WTC11 (cell line): ENCODE measurements at regions not wholly inside any gene's neighbourhood (a gene's known extent, or its start where the extent isn't known, plus 50 kb on each side); places are given as distances from the start of the nearest gene placed in this dataset.

Source experiments
- ATAC-seq: fragments of 200-7000 bp; cut with Tn5 transposase; 2 replicates; pipeline ENCODE4 v1.10.0; 2021; ENCODE audit warnings: mild to moderate bottlenecking, moderate library complexity
- CTCF ChIA-PET: fragments of 300-600 bp; sonication (Branson Sonifier 250); formaldehyde crosslinking; loops from one replicate; lab custom pipeline; 2021; ENCODE audit warnings: antibody characterized with exemption; lab: Charles Lee
- POLR2A ChIA-PET: fragments of 350-600 bp; sonication (Branson Sonifier 250); formaldehyde crosslinking; loops from one replicate; lab custom pipeline; 2021; ENCODE audit warnings: antibody characterized with exemption; lab: Charles Lee
- DNase-seq: peaks from one replicate; pipeline ENCODE4 v3.0.0; 2021; ENCODE audit warnings: low spot score
- H3K27ac Mint-ChIP-seq: 2 replicates; pipeline ENCODE4 v1.8.0; 2021; ENCODE audit warnings: mixed read lengths
- H3K27me3 Mint-ChIP-seq: 2 replicates; pipeline ENCODE4 v1.8.0; 2021; ENCODE audit warnings: low read depth, mild to moderate bottlenecking, moderate library complexity, mixed read lengths
- H3K36me3 Mint-ChIP-seq: 2 replicates; pipeline ENCODE4 v1.8.0; 2021; ENCODE audit warnings: mixed read lengths
- H3K4me1 Mint-ChIP-seq: 2 replicates; pipeline ENCODE4 v1.8.0; 2022; ENCODE audit warnings: mixed read lengths
- H3K4me3 Mint-ChIP-seq: 2 replicates; pipeline ENCODE4 v1.8.0; 2021; ENCODE audit warnings: mild to moderate bottlenecking, moderate library complexity, mixed read lengths
- H3K9me3 Mint-ChIP-seq: 2 replicates; pipeline ENCODE4 v1.8.0; 2021; ENCODE audit warnings: mixed read lengths
- ARID4B ChIP-seq: sonication (generic); formaldehyde crosslinking; IDR thresholded peaks from 2 replicates; pipeline ENCODE4 v1.8.0; 2023; ENCODE audit warnings: missing genetic modification reagents, mild to moderate bottlenecking, borderline replicate concordance
- CREM ChIP-seq: sonication (generic); formaldehyde crosslinking; IDR thresholded peaks from 2 replicates; pipeline ENCODE4 v1.8.1; 2022; ENCODE audit warnings: mild to moderate bottlenecking, missing genetic modification reagents, moderate library complexity
- ERG ChIP-seq: fragments of 250-450 bp; sonication (Bioruptor Pico); IDR thresholded peaks from 2 replicates; pipeline ENCODE4 v1.8.0; 2021; ENCODE audit warnings: mild to moderate bottlenecking
- HMGA2 ChIP-seq: fragments of 250-450 bp; sonication (Bioruptor Pico); IDR thresholded peaks from 2 replicates; pipeline ENCODE4 v1.4.0; 2021; ENCODE audit warnings: mild to moderate bottlenecking, moderate library complexity
- IRF1 ChIP-seq: sonication (generic); formaldehyde crosslinking; IDR thresholded peaks from 2 replicates; pipeline ENCODE4 v1.8.0; 2023; ENCODE audit warnings: missing genetic modification reagents
- KAT7 ChIP-seq: sonication (generic); formaldehyde crosslinking; IDR thresholded peaks from 2 replicates; pipeline ENCODE4 v1.8.1; 2023; ENCODE audit warnings: missing genetic modification reagents, mild to moderate bottlenecking, borderline replicate concordance
- PREB ChIP-seq: sonication (generic); formaldehyde crosslinking; IDR thresholded peaks from 2 replicates; pipeline ENCODE4 v1.8.1; 2022; ENCODE audit warnings: mild to moderate bottlenecking, missing genetic modification reagents, moderate library complexity, borderline replicate concordance
- RELA ChIP-seq: sonication (generic); formaldehyde crosslinking; IDR thresholded peaks from 2 replicates; pipeline ENCODE4 v1.8.1; 2022; ENCODE audit warnings: missing genetic modification reagents, mild to moderate bottlenecking, borderline replicate concordance
- SP1 ChIP-seq: sonication (generic); formaldehyde crosslinking; conservative IDR thresholded peaks from 2 replicates; pipeline ENCODE4 v1.8.1; 2022; ENCODE audit warnings: missing genetic modification reagents
- TCF7 ChIP-seq: sonication (generic); formaldehyde crosslinking; IDR thresholded peaks from 2 replicates; pipeline ENCODE4 v1.8.0; 2022; ENCODE audit warnings: mild to moderate bottlenecking, low read depth, missing genetic modification reagents, moderate library complexity
- ZNF121 ChIP-seq: sonication (generic); formaldehyde crosslinking; IDR thresholded peaks from 2 replicates; pipeline ENCODE4 v1.8.0; 2023; ENCODE audit warnings: missing genetic modification reagents
- ZNF281 ChIP-seq: sonication (generic); formaldehyde crosslinking; IDR thresholded peaks from 2 replicates; pipeline ENCODE4 v1.8.0; 2023; ENCODE audit warnings: mild to moderate bottlenecking, missing genetic modification reagents
- ZNF425 ChIP-seq: fragments of 250-450 bp; sonication (Bioruptor Pico); conservative IDR thresholded peaks from 2 replicates; pipeline ENCODE4 v1.9.0; 2021; ENCODE audit warnings: mild to moderate bottlenecking

- no peak for ATAC-seq
- no peak for TF ChIP-seq SP1
- no peak for TF ChIP-seq TCF7 (CRISPR knock-in tag)
- TF ChIP-seq HMGA2 (CRISPR knock-in tag), result no peak
- no peak for TF ChIP-seq CREM
- no peak for TF ChIP-seq PREB
- TF ChIP-seq RELA (CRISPR knock-in tag), result no peak
- TF ChIP-seq KAT7, result no peak
- TF ChIP-seq, all 79 proteins: peak for 0
- Mint-ChIP-seq H3K9me3 (peaks cover 87% of the 10 kb centered on the region), H3K27ac (no peak overlapping the region), H3K4me1 (no peaks in the 10 kb centered on the region), H3K36me3 (peaks cover 74% of the 10 kb centered on the region), H3K27me3 (peaks cover 5% of the 10 kb centered on the region), H3K4me3 (no peak overlapping the region)
- POLR2A ChIA-PET, result no interaction called here
- CTCF ChIA-PET, result no interaction called here
- DNase-seq, result no peak
Observed at GRCh38 chr10:130404476-130405055, 268.4 kb downstream of the GLRX3 start.

GRCh38 chr10:130407052-130407451 lies 270.9 kb downstream of the GLRX3 start:
- ATAC-seq (no peak), DNase-seq (no peak)
- H3K9me3 Mint-ChIP-seq, result peaks cover 87% of the 10 kb centered on the region
- CTCF ChIA-PET, result no interaction called here
- no peaks in the 10 kb centered on the region for H3K4me1 Mint-ChIP-seq
- POLR2A ChIA-PET, result no interaction called here
- no peak for TF ChIP-seq ARID4B (CRISPR knock-in tag)
- peaks cover 82% of the 10 kb centered on the region for H3K36me3 Mint-ChIP-seq
- peaks cover 17% of the 10 kb centered on the region for H3K27me3 Mint-ChIP-seq
- H3K27ac Mint-ChIP-seq, result no peak overlapping the region
- H3K4me3 Mint-ChIP-seq, result no peak overlapping the region

GRCh38 chr10:130409331-130409730 lies 273.1 kb downstream of the GLRX3 start:
- H3K27ac Mint-ChIP-seq, result no peak overlapping the region
- no peaks in the 10 kb centered on the region for H3K4me1 Mint-ChIP-seq
- H3K36me3 Mint-ChIP-seq, result peaks cover 76% of the 10 kb centered on the region
- ChIA-PET POLR2A (no interaction called here), CTCF (no interaction called here)
- no peak for ATAC-seq
- peaks cover 17% of the 10 kb centered on the region for H3K27me3 Mint-ChIP-seq
- DNase-seq, result no peak
- H3K9me3 Mint-ChIP-seq, result peaks cover 81% of the 10 kb centered on the region
- no peak overlapping the region for H3K4me3 Mint-ChIP-seq
- TF ChIP-seq ZNF425 (CRISPR knock-in tag), result no peak
- TF ChIP-seq IRF1 (CRISPR knock-in tag), result no peak
- no peak for TF ChIP-seq CREM
- no peak for TF ChIP-seq ZNF281 (CRISPR knock-in tag)
- no peak for TF ChIP-seq ERG
- no peak for TF ChIP-seq ZNF121 (CRISPR knock-in tag)
- no peak for TF ChIP-seq ARID4B (CRISPR knock-in tag)
